ENCODE measurements at regions not wholly inside any gene's neighbourhood (a gene's known extent, or its start where the extent isn't known, plus 50 kb on each side); places are given as distances from the start of the nearest gene placed in this dataset.

DNA sequence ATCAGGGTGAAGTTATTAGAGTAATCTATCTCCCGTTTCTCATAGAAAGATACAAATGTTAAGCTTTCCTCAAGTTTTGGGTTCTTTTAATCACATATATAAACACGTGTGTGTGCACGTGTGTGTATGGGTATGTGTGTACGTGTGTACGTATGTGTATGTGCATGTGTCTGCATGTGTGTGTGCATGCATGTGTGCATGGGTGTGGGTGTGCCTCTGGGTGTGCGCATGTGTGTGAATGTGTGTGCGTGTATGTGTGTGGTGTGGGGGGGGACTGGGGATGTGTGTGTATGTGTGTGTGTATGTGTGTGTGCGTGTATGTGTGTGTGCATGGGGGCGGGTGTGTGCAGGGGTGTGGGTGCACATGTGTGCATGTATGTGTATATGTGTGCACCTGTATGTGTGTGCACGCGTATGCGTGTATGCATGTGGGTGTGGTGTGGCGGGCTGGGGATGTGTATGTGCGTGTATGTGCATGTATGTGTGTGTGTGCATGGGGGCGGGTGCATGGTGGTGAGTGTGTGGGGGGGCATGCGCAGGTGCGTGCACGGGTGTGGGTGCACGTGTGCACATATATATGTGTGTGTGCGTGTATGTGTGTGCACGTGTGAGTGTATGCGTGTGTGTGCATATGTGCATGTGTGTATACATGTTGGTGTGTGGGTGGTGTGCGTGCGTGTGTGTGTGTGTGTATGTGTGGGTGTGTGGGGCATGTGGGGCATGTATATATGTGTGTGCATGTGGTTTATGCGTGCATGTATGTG is 304.0 kb downstream of the MBD2 start:
- TF ChIP-seq, protein P1, sequence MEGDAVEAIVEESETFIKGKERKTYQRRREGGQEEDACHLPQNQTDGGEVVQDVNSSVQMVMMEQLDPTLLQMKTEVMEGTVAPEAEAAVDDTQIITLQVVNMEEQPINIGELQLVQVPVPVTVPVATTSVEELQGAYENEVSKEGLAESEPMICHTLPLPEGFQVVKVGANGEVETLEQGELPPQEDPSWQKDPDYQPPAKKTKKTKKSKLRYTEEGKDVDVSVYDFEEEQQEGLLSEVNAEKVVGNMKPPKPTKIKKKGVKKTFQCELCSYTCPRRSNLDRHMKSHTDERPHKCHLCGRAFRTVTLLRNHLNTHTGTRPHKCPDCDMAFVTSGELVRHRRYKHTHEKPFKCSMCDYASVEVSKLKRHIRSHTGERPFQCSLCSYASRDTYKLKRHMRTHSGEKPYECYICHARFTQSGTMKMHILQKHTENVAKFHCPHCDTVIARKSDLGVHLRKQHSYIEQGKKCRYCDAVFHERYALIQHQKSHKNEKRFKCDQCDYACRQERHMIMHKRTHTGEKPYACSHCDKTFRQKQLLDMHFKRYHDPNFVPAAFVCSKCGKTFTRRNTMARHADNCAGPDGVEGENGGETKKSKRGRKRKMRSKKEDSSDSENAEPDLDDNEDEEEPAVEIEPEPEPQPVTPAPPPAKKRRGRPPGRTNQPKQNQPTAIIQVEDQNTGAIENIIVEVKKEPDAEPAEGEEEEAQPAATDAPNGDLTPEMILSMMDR (IDR thresholded peaks at IDR 0.05; ENCODE audit: low read length, missing control alignments) = no peak
- no peak overlapping the region for H3K4me3 ChIP-seq (replicated peaks; ENCODE audit: low read depth, low read length)
- DNase-seq (ENCODE audit: low read depth) = no peak

- TF ChIP-seq, protein P1 (IDR thresholded peaks at IDR 0.05; ENCODE audit: low read length, missing control alignments) = no peak
- H3K4me3 ChIP-seq (replicated peaks; ENCODE audit: low read depth, low read length) = no peak overlapping the region
- DNase-seq (ENCODE audit: low read depth) = no peak
These were observed 306.4 kb downstream of the MBD2 start for GRCh38 chr18:53918091-53918490.

GRCh38 chr18:53911200-53911599 is 313.3 kb downstream of the MBD2 start:
- no peak overlapping the region for H3K4me3 ChIP-seq (replicated peaks; ENCODE audit: low read depth, low read length)
- TF ChIP-seq, protein P1 (IDR thresholded peaks at IDR 0.05; ENCODE audit: low read length, missing control alignments) = no peak

DNA sequence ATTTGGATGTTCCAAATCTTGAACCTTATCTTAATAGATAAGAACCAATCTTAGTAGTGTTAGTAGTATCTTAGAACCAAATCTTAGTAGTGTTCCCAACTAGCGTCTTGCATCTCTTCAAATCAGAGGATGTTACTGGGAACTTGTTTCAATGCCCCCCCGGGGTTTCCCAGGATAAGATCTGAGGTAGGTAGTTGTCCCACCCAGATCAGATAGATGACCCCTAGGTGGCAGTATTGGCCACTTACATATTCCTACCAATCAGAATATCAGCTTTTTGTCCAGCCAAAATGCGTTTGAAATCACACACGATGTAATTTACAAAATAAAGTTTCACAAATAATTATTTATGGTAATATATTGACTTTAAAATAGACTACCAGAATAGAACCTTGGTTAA is 314.8 kb downstream of the MBD2 start:
- TF ChIP-seq, protein P1 (IDR thresholded peaks at IDR 0.05; ENCODE audit: low read length, missing control alignments) = peak; percentile 53
- H3K4me3 ChIP-seq (replicated peaks; ENCODE audit: low read depth, low read length) = no peak overlapping the region
- peak; percentile 34 for DNase-seq (ENCODE audit: low read depth)

More at GRCh38 chr18:53911200-53911599, 313.3 kb downstream of the MBD2 start:
- no peak for DNase-seq (ENCODE audit: low read depth)

GRCh38 chr18:53907921-53908320 is 316.5 kb downstream of the MBD2 start:
- TF ChIP-seq, protein P1 (IDR thresholded peaks at IDR 0.05; ENCODE audit: low read length, missing control alignments) = no peak
- no peak for DNase-seq (ENCODE audit: low read depth)

DNA sequence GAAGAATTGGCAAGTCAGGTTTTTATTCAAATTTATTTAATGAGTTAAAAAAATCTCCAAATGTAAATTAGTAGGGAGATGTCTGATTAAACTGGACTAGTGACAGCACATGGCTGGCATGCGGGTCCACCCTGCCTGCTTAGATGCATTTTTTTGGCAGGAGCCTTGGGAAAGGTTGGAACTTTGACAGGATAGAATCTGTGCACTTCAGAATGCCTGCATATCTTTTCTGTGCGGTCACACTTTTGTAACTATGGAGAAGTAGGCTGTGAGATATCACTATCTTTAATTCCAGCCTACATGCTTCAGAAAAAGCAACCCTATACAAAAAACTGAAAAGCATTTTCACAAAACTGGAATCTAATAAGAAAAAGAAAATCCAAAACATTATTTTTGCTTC is 317.8 kb downstream of the MBD2 start:
- no peak overlapping the region for H3K4me3 ChIP-seq (replicated peaks; ENCODE audit: low read depth, low read length)
- TF ChIP-seq, protein P1 (IDR thresholded peaks at IDR 0.05; ENCODE audit: low read length, missing control alignments) = no peak
- peak; percentile 52 for DNase-seq (ENCODE audit: low read depth)

More at GRCh38 chr18:53907921-53908320, 316.5 kb downstream of the MBD2 start:
- H3K4me3 ChIP-seq (replicated peaks; ENCODE audit: low read depth, low read length) = no peak overlapping the region

All from fibroblast of pulmonary artery (primary cell).